H1 (cell line): ENCODE measurements at regions not wholly inside any gene's neighbourhood (a gene's known extent, or its start where the extent isn't known, plus 50 kb on each side); places are given as distances from the start of the nearest gene placed in this dataset.

Experiments used
- CTCF ChIA-PET: fragments of 300-600 bp; sonication (Branson Sonifier 250); formaldehyde crosslinking; loops from one replicate; lab custom pipeline; 2021; ENCODE audit not compliant: partially characterized antibody; lab: Charles Lee
- POLR2A ChIA-PET: fragments of 300-600 bp; sonication (Branson Sonifier 250); formaldehyde crosslinking; loops from one replicate; lab custom pipeline; 2021; ENCODE audit warnings: inconsistent platforms; ENCODE audit not compliant: partially characterized antibody; lab: Charles Lee
- DNase-seq, 2 experiments: peaks; one replicate each; pipeline versions ENCODE4 v3.0.0 to v3.0.0-alpha.2; 2010 to 2022; ENCODE audit warnings: low spot score in 2 of 2, low read depth in 1 of 2, mixed read lengths in 1 of 2
- FAIRE-seq: peaks from 2 replicates; lab custom pipeline; 2011; peaks lifted over from hg19 to GRCh38; lab: Jason Lieb, UNC
- H2AFZ ChIP-seq: 2 replicates; pipeline ENCODE4 v1.8.1; 2012; ENCODE audit warnings: low read length, inconsistent platforms
- H2AK5ac ChIP-seq: 2 replicates; pipeline ENCODE4 v1.6.1; 2013; ENCODE audit warnings: low read depth, low read length
- H2BK120ac ChIP-seq: replicated peaks from 2 replicates; pipeline ENCODE3; 2013; ENCODE audit warnings: low read depth, low read length, inconsistent platforms
- H2BK12ac ChIP-seq: 2 replicates; pipeline ENCODE4 v1.6.1; 2013; ENCODE audit warnings: low read depth, low read length
- H2BK15ac ChIP-seq: 2 replicates; pipeline ENCODE4 v1.6.1; 2013; ENCODE audit warnings: low read length
- H2BK20ac ChIP-seq: 2 replicates; pipeline ENCODE4 v1.6.1; 2013; ENCODE audit warnings: low read length
- H2BK5ac ChIP-seq: 2 replicates; pipeline ENCODE4 v1.6.1; 2013; ENCODE audit warnings: low read depth, low read length
- H3K14ac ChIP-seq: 2 replicates; pipeline ENCODE4 v1.6.1; 2013; ENCODE audit warnings: inconsistent platforms; ENCODE audit not compliant: insufficient read length
- H3K18ac ChIP-seq: 2 replicates; pipeline ENCODE4 v1.6.1; 2013; ENCODE audit warnings: low read length; ENCODE audit errors: extremely low read depth
- H3K23ac ChIP-seq: 2 replicates; pipeline ENCODE4 v1.6.1; 2013; ENCODE audit warnings: inconsistent platforms; ENCODE audit not compliant: insufficient read length
- H3K23me2 ChIP-seq: 2 replicates; pipeline ENCODE4 v1.6.1; 2013; ENCODE audit warnings: low read depth, low read length
- H3K27ac ChIP-seq: 2 replicates; pipeline ENCODE4 v1.6.1; 2011; ENCODE audit warnings: low read depth, low read length, inconsistent platforms
- H3K27me3 ChIP-seq, 4 experiments: replicated peaks in 1 of 4; 1 replicate in 1 of 4; 2 replicates in 3 of 4; pipeline versions ENCODE4 v1.6.1 to v1.8.1; 2011 to 2013; ENCODE audit warnings: low read length in 3 of 4, mild to moderate bottlenecking in 3 of 4, inconsistent platforms in 2 of 4, mixed read lengths in 2 of 4, moderate library complexity in 1 of 4; ENCODE audit not compliant: control insufficient read depth in 3 of 4, insufficient read depth in 3 of 4; ENCODE audit errors: extremely low read depth in 1 of 4
- H3K36me3 ChIP-seq, 4 experiments: 2 replicates each; pipeline versions ENCODE4 v1.6.1 to v1.8.1; 2011 to 2013; ENCODE audit warnings: mild to moderate bottlenecking in 4 of 4, low read length in 3 of 4, moderate library complexity in 2 of 4, control low read depth in 1 of 4, inconsistent platforms in 1 of 4; ENCODE audit not compliant: insufficient read depth in 4 of 4, control insufficient read depth in 2 of 4
- H3K4ac ChIP-seq: replicated peaks from 2 replicates; pipeline ENCODE3; 2013; ENCODE audit warnings: low read length, low read depth, mixed read lengths, inconsistent platforms; ENCODE audit not compliant: insufficient read length
- H3K4me1 ChIP-seq, 4 experiments: replicated peaks in 1 of 4; 1 replicate in 1 of 4; 2 replicates in 3 of 4; pipeline versions ENCODE4 v1.6.1 to v1.8.1; 2011 to 2013; ENCODE audit warnings: low read length in 3 of 4, inconsistent platforms in 2 of 4, mixed read lengths in 1 of 4; ENCODE audit not compliant: insufficient read depth in 4 of 4, control insufficient read depth in 3 of 4
- H3K4me2 ChIP-seq, 2 experiments: 2 replicates each; pipeline versions ENCODE4 v1.6.1 to v1.8.1; 2011 to 2013; ENCODE audit warnings: low read depth in 2 of 2, low read length in 2 of 2, control low read depth in 1 of 2, inconsistent platforms in 1 of 2, mild to moderate bottlenecking in 1 of 2; ENCODE audit not compliant: insufficient read depth in 1 of 2
- H3K4me3 ChIP-seq, 4 experiments: fragments of 200-600, 300-600 bp in 1 of 4; sonication (generic), shearing (Covaris generic), sonication (Bioruptor Twin) in 1 of 4; 2 replicates each; pipeline versions ENCODE4 v1.5.1 to v1.8.1; 2011 to 2016; ENCODE audit warnings: low read length in 4 of 4, low read depth in 3 of 4, control low read depth in 2 of 4, inconsistent platforms in 2 of 4, mild to moderate bottlenecking in 2 of 4, mixed read lengths in 1 of 4, moderate library complexity in 1 of 4; ENCODE audit not compliant: insufficient read depth in 2 of 4; ENCODE audit errors: extremely low read depth in 1 of 4
- H3K56ac ChIP-seq: replicated peaks from 2 replicates; pipeline ENCODE3; 2013; ENCODE audit warnings: low read depth, mild to moderate bottlenecking, mixed read lengths, low read length, inconsistent platforms; ENCODE audit not compliant: insufficient read length
- H3K79me1 ChIP-seq: 2 replicates; pipeline ENCODE4 v1.6.1; 2013; ENCODE audit warnings: low read depth, low read length, control low read depth
- H3K79me2 ChIP-seq, 2 experiments: 2 replicates each; pipeline versions ENCODE4 v1.6.1 to v1.8.1; 2012 to 2013; ENCODE audit warnings: low read length in 2 of 2, mild to moderate bottlenecking in 2 of 2, inconsistent platforms in 1 of 2; ENCODE audit not compliant: insufficient read depth in 2 of 2, control insufficient read depth in 1 of 2
- H3K9ac ChIP-seq, 4 experiments: replicated peaks in 1 of 4; 1 replicate in 1 of 4; 2 replicates in 3 of 4; pipeline versions ENCODE4 v1.6.1 to v1.8.1; 2011 to 2013; ENCODE audit warnings: low read depth in 3 of 4, low read length in 3 of 4, control low read depth in 2 of 4, mild to moderate bottlenecking in 2 of 4, moderate library complexity in 2 of 4, inconsistent platforms in 1 of 4; ENCODE audit errors: extremely low read depth in 1 of 4
- H3K9me3 ChIP-seq, 2 experiments: 2 replicates each; pipeline versions ENCODE4 v1.6.1 to v1.8.1; 2012 to 2013; ENCODE audit warnings: mild to moderate bottlenecking in 2 of 2, moderate library complexity in 2 of 2, control low read depth in 1 of 2, inconsistent platforms in 1 of 2, low read depth in 1 of 2, low read length in 1 of 2, mixed read lengths in 1 of 2; ENCODE audit not compliant: insufficient read depth in 2 of 2
- H4K20me1 ChIP-seq, 2 experiments: replicated peaks in 1 of 2; 2 replicates each; pipeline versions ENCODE3 to v1.8.1; 2011 to 2013; ENCODE audit warnings: inconsistent platforms in 2 of 2, low read length in 2 of 2, mild to moderate bottlenecking in 1 of 2; ENCODE audit not compliant: insufficient read depth in 2 of 2, control insufficient read depth in 1 of 2
- H4K5ac ChIP-seq: 2 replicates; pipeline ENCODE4 v1.6.1; 2013; ENCODE audit warnings: low read length, low read depth, mixed read lengths, inconsistent platforms; ENCODE audit not compliant: insufficient read length
- H4K8ac ChIP-seq: 2 replicates; pipeline ENCODE4 v1.8.0; 2013; ENCODE audit warnings: mild to moderate bottlenecking, moderate library complexity, low read length, inconsistent platforms; ENCODE audit not compliant: insufficient read depth; ENCODE audit errors: extremely low read depth
- H4K91ac ChIP-seq: replicated peaks from 2 replicates; pipeline ENCODE3; 2013; ENCODE audit warnings: low read length, mixed read lengths, inconsistent platforms; ENCODE audit not compliant: insufficient read length
- EGR1 ChIP-seq: IDR thresholded peaks from 2 replicates; pipeline ENCODE4 v1.6.1; 2011; ENCODE audit warnings: low read depth, low read length, borderline replicate concordance
- EP300 ChIP-seq, 2 experiments: IDR thresholded peaks; 1 replicate in 1 of 2; 2 replicates in 1 of 2; pipeline ENCODE4 v1.6.1; 2011 to 2012; ENCODE audit warnings: low read depth in 2 of 2, low read length in 2 of 2, mild to moderate bottlenecking in 2 of 2, borderline replicate concordance in 1 of 2, inconsistent platforms in 1 of 2, moderate library complexity in 1 of 2
- HDAC2 ChIP-seq, 2 experiments: fragments of 300-600 bp in 1 of 2; sonication (generic) in 1 of 2; IDR thresholded peaks; 2 replicates each; pipeline ENCODE4 v1.6.1; 2011 to 2012; ENCODE audit warnings: low read depth in 2 of 2, low read length in 2 of 2, mild to moderate bottlenecking in 2 of 2, moderate library complexity in 2 of 2, borderline replicate concordance in 1 of 2, inconsistent platforms in 1 of 2
- JUND ChIP-seq: IDR thresholded peaks from 2 replicates; pipeline ENCODE4 v1.6.1; 2011; ENCODE audit warnings: mild to moderate bottlenecking, improper control_type of control experiment, low read length
- MAFK ChIP-seq: IDR thresholded peaks from 2 replicates; pipeline ENCODE4 v1.6.1; 2012; ENCODE audit warnings: low read depth, mild to moderate bottlenecking, improper control_type of control experiment, low read length
- POU5F1 ChIP-seq: IDR thresholded peaks from 2 replicates; pipeline ENCODE4 v1.6.1; 2011; ENCODE audit warnings: low read depth, mild to moderate bottlenecking, low read length, moderate library complexity
- WGBS, 2 experiments: shearing (Covaris generic) in 1 of 2; methylation state at CpG; one replicate each; pipeline versions ENCODE4 v1.1.6 to v1.1.7; 2013 to 2015; ENCODE audit warnings: low lambda C conversion rate in 2 of 2, mixed read lengths in 2 of 2, inconsistent platforms in 1 of 2, low coverage in 1 of 2, missing lambda C conversion rate in 1 of 2; ENCODE audit not compliant: insufficient replicate concordance in 2 of 2, insufficient coverage in 1 of 2, insufficient read length in 1 of 2; ENCODE audit errors: extremely low coverage in 1 of 2, missing lambda C conversion rate in 1 of 2; 5-methylcytosine and 5-hydroxymethylcytosine counted together

GRCh38 chr9:95815133-95815532 is 60.4 kb upstream of the ERCC6L2 start:
- H3K23me2 ChIP-seq = no peaks in the 10 kb centered on the region
- H3K9ac ChIP-seq = no peak overlapping the region
- no peak overlapping the region for H4K91ac ChIP-seq
- no peak overlapping the region for H2BK12ac ChIP-seq
- FAIRE-seq = no peak
- H4K5ac ChIP-seq = no peak overlapping the region
- H3K23ac ChIP-seq = no peak overlapping the region
- no peak overlapping the region for H3K18ac ChIP-seq
- no peak overlapping the region for H3K14ac ChIP-seq
- H3K4ac ChIP-seq = no peak overlapping the region
- no peaks in the 10 kb centered on the region for H3K36me3 ChIP-seq
- H3K4me2 ChIP-seq = no peak overlapping the region
- H2BK120ac ChIP-seq = no peak overlapping the region
- H3K4me3 ChIP-seq = no peak overlapping the region
- no peak overlapping the region for H2BK5ac ChIP-seq
- no peaks in the 10 kb centered on the region for H3K79me2 ChIP-seq
- H3K27ac ChIP-seq = no peak overlapping the region
- DNase-seq = no peak
- CTCF ChIA-PET = no interaction called here
- H3K79me1 ChIP-seq = no peaks in the 10 kb centered on the region
- H3K27me3 ChIP-seq = no peaks in the 10 kb centered on the region
- no peaks in the 10 kb centered on the region for H4K20me1 ChIP-seq
- H3K9me3 ChIP-seq = no peaks in the 10 kb centered on the region
- no peak overlapping the region for H2BK20ac ChIP-seq
- no peak overlapping the region for H3K56ac ChIP-seq
- H2AFZ ChIP-seq = no peak overlapping the region
- no peak overlapping the region for H2BK15ac ChIP-seq
- no peak overlapping the region for H4K8ac ChIP-seq
- peaks cover 0 to 10% (median 2%) of the 10 kb centered on the region in 4 experiments; a peak in 5 of 7 replicates for H3K4me1 ChIP-seq
- TF ChIP-seq MAFK = no peak
- no peak for TF ChIP-seq EP300 (IDR thresholded peaks at IDR 0.05; ENCODE audit: borderline replicate concordance in 1 of 2, low read depth in 2 of 2, low read length in 2 of 2)
- no peak for TF ChIP-seq JUND
- no peak for TF ChIP-seq HDAC2 (IDR thresholded peaks at IDR 0.05; ENCODE audit: borderline replicate concordance in 1 of 2, low read depth in 2 of 2, low read length in 2 of 2)
- no peak for TF ChIP-seq POU5F1
- TF ChIP-seq EGR1 = no peak
- TF ChIP-seq, all 59 proteins: peak for 0
- POLR2A ChIA-PET = no interaction called here
- no peak overlapping the region for H2AK5ac ChIP-seq
- 93 to 100% methylated on average over 1 to 17 of the region's 17 CpGs for WGBS, 2 experiments
